HG03558 (cell line): ENCODE measurements at regions not wholly inside any gene's neighbourhood (a gene's known extent, or its start where the extent isn't known, plus 50 kb on each side); places are given as distances from the start of the nearest gene placed in this dataset.

Experiments
- ATAC-seq: cut with Tn5 transposase; IDR thresholded peaks from one replicate; pipeline ENCODE4 v1.9.1; 2021; ENCODE audit warnings: moderate number of reproducible peaks; ENCODE audit not compliant: unreplicated experiment; ENCODE audit errors: extremely low read depth

- ATAC-seq: no peak
Measured at GRCh38 chr9:13684656-13685055, 405.2 kb upstream of the MPDZ start.

DNA sequence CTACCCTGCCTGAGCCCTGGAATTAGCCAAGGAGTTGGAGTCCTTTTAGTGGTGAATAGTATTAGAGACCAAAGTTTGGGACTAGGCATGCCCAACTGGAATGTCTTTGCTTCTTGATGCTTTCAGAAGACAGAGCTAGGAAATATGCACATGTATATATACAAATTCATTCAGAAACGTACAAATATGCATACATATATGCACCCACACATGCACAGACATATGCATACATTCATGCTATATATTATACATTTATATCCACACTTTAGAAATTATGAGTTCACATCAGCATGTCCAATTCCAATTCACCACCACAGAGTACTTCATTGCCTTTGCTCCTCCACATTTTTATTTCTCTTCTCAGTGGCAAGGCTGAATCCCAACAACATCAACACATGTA is 398.3 kb upstream of the MPDZ start:
- no peak for ATAC-seq

DNA sequence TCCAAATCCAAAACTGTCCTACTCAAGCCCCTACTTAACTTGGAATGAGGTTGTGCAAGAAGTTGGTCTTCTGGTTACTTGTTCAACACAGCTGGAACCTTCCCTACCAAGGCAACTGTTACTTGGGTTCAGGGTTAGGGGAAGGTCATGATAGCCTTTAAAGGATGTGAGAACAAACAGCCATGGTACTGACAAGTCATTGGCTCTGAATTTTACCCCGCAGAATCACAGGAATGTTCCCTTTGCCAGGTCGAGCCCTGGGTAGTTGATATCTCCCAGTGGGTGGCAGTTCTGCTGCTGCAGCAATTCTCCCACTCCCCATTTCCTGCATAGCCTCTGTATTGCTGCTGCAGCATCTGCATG is 396.1 kb upstream of the MPDZ start:
- ATAC-seq: no peak

- ATAC-seq: no peak
Measured at GRCh38 chr9:13674926-13675637, 395.6 kb upstream of the MPDZ start.

DNA sequence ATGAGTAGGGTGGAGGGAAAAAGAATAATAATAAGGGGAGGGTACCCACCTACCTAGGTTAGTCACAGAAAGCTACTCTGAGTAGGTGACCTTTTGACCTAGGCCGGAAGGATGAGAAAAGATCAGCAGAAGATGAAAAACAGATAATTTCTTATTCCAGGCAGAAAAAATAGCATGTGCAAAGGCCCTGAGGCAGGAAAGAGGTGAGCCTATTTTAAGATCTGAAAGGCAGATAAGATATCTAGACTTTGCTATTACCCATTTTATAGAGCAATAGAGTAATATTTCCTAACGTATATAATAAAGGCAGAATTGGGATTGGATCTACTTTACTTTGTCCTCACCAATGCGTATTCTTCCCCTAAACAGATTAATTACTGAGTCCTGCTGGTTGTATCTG is 393.9 kb upstream of the MPDZ start:
- ATAC-seq: no peak

GRCh38 chr9:13665418-13666066 is 386.1 kb upstream of the MPDZ start:
- ATAC-seq: no peak

DNA sequence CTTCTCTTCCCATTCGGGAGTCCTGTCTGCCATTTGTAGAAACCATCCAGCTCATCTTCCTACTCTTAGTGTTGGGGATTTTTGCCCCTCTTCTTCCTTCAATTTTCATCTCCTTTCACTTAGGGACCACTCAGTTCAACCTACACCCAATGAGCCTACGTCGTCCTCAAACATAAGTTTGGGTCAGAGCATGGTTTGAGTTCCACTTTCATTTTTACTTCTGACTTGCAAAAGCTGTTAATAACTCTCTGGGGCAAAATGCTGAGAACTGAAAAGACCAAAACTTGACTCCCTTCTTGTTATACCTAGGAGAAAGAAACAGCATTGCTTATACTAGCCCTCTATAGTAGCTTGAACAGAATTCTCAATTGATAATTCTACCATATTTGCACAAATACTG is 381.5 kb upstream of the MPDZ start:
- no peak for ATAC-seq

DNA sequence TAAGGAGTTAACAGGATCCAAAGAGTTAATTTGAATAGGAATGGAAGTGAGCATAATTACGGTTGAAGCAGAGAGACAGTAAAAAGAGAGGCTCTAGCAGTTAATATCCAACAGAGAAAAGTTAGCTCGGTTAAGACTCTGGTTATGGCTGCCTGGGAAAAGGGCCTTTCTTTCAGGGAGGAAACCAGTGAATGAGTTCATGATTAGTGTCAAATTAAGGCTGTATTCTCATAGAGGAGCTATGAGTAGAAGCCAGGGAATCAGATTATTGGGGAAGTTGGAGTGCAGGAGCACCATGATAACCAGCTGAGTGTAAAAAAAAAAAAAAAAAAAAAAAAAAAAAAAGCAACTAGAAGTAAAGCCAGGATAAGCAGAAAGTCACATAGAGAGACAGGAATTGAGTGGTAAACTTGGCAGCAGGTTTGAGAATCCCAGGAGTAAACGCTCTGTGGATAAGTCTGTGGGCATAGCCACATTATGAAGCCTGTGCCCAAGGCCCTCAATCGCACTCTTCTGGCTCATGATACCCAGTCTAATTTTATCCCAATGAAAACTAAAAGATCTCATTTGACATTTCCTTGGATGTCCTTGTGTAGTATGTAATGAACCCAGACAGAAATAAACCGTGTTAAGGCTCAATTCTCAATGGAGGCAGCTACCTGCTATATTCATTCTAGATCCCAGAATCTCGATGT is 372.6 kb upstream of the MPDZ start:
- ATAC-seq: no peak

DNA sequence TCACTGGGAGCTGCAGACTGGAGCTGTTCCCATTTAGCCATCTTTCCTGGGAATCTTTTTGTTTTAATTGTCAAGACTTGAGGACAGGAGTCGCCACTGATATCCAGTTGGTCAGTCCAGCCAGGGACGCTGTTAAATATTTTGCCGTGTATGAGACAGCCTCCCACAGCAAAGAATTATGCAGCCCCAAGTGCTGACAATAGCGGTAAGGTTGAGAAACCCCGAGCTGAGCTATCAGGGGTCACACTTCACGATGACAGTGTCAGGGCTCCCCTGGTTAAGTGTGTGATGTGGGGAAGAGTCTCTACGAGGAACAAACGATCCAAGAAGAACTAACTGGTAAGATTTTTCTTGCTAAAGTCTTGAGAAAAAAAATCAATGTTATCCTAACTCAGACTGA is 372.0 kb upstream of the MPDZ start:
- no peak for ATAC-seq

DNA sequence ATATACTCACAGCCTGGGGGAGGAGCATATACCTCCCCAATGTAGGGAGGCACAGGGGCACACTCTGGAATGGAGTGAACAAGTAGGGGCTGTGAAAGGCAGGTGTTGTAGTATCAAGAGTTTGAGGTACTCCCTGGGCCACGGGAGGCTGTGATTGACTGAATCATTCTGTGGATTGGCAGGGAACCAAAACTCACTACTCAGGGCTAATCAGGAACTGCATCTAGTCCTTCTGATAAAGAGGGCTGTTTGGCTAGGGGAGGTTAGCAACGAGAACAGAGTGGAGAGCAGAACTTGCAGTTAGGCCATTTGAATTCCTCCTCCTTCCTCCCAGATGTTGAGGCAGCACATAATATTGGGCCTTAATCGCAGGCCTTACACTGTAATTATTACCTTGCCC is 369.2 kb upstream of the MPDZ start:
- no peak for ATAC-seq

- ATAC-seq: no peak
Measured at GRCh38 chr9:13648068-13648467, 368.6 kb upstream of the MPDZ start.

GRCh38 chr9:13646500-13647021 is 367.1 kb upstream of the MPDZ start:
- no peak for ATAC-seq

DNA sequence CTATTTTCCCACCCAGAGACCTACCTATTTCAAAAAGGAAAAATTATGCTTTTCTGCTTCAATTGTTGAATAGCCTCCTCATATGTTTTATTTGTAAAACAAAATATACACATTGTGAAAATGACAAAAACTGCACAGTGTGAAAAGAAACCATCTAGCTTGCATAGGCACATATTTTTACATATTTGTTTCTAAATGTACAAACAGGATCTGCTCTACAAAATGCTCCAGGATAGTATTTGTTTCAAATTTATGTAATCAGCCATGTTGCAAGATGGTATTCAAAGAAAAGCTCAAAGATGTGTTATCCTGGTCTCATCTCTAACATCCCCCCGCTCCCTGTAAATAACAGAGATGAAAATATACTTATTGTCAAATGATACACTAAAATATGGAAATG is 366.1 kb upstream of the MPDZ start:
- no peak for ATAC-seq

- no peak for ATAC-seq
Measured at GRCh38 chr9:13644675-13645074, 365.2 kb upstream of the MPDZ start.

DNA sequence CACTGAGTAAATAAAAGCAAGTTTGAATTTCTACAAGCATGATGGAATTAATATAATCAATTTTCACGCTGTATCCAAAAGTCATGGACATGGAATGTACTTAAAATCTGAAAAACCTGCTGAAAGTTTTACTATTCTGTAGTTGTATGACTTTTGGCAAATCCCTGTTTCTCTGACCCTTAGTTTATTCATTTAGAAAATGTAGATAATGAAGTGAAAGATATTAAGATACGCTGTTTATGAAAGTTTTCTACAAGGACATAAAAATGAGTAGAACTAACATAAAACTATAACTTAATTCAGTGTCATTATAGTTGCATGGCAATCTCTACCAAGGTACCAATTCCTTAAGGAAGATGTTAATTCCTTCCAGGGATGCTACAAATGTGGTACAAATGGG is 363.2 kb upstream of the MPDZ start:
- ATAC-seq: no peak

- ATAC-seq: no peak
Measured at GRCh38 chr9:13629067-13629466, 349.6 kb upstream of the MPDZ start.

- ATAC-seq: no peak
Measured at GRCh38 chr9:13628526-13628925, 349.0 kb upstream of the MPDZ start.

DNA sequence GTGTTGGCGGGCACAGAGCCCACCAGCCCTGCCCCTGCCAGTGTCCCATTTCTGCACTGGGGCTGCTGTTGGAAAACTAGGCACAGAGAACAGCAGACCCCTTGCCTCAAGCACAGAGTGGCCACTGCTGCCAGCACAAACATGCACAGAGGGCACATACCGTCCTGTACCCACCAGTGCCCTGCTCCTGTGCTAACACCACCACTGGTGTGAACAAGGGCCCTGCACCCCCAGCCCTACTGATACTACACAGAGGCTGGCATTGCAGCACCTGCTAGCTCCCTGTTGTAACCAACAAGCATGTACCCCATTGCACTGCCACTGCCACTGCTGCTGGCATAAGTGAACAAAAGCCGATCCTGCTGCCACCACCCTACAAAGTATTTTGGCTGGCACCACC is 348.0 kb upstream of the MPDZ start:
- no peak for ATAC-seq

GRCh38 chr9:13627071-13627470 is 347.6 kb upstream of the MPDZ start:
- ATAC-seq: no peak

DNA sequence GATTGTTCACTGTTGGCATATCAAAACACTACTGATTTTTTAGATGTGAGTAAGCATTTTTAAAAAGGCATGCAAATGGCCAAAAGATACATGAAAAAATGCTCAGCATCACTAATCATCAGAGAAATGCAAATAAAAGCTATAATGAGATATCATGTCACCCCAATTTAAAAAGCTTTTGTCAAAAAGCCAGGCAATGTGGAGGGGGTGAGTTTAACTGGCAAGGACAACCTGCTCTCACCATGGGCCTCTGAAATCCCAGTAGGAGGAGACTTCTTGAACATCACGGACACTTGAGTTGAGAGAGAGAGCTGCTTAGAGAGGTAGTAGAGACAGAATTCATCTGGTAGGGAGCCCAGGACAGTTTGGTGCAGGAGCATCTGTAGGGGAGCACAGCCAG is 347.1 kb upstream of the MPDZ start:
- no peak for ATAC-seq

DNA sequence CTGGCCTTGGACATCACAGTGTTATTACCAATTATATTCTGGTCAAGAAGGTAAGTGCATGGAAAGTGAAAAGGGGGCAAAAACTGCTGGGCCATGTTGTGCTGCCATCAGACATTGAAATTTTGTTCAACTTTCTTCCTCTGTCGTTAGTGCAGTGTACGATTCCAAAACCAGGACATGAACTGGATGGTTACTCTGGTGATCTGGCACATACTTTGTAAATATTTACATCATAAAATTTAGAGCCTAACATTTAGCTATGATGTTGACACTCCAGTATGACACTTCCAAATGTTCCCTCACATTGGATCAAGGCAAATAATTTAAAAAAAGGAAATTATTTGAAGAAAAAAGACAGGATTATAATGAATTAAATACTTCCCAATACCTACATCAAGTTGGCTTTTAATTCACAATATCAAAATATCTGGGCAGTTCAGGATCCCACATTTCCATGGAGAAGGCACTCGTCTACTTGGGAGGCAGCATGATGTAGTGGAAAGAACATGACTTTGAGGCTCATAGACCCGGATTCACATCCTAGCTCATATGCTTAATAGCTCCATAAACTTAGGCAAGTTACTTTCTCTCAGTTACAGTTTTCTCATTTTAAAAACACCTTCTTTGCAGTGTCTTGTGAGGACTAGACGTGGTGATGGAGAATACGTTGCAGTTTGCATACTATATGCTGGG is 342.5 kb upstream of the MPDZ start:
- ATAC-seq: no peak
